Right lobe of liver (tissue), 4 donors: ENCODE measurements at regions not wholly inside any gene's neighbourhood (a gene's known extent, or its start where the extent isn't known, plus 50 kb on each side); places are given as distances from the start of the nearest gene placed in this dataset.

Experiments
- POLR2A ChIP-seq: fragments of 450-650 bp; IDR thresholded peaks from one replicate; pipeline ENCODE4 v1.6.1; 2017; ENCODE audit warnings: antibody characterized with exemption, mild to moderate bottlenecking
- TF ChIP-seq, protein P1 (sequence below), 4 donors: fragments of 200-600 bp in 3 of 4; fragments of 450-650 bp in 1 of 4; IDR thresholded peaks; one replicate each; pipeline versions ENCODE4 v1.5.1 to v1.8.0; 2016 to 2022; ENCODE audit warnings: antibody characterized with exemption in 4 of 4, mild to moderate bottlenecking in 2 of 4
- donor health status: DM: no; HTN: no; CAD: no.
- donor health status: DM: no; HTN: no; CAD: no.
- donor health status: DM: no; HTN: yes; CAD: no.

- TF ChIP-seq, protein P1, sequence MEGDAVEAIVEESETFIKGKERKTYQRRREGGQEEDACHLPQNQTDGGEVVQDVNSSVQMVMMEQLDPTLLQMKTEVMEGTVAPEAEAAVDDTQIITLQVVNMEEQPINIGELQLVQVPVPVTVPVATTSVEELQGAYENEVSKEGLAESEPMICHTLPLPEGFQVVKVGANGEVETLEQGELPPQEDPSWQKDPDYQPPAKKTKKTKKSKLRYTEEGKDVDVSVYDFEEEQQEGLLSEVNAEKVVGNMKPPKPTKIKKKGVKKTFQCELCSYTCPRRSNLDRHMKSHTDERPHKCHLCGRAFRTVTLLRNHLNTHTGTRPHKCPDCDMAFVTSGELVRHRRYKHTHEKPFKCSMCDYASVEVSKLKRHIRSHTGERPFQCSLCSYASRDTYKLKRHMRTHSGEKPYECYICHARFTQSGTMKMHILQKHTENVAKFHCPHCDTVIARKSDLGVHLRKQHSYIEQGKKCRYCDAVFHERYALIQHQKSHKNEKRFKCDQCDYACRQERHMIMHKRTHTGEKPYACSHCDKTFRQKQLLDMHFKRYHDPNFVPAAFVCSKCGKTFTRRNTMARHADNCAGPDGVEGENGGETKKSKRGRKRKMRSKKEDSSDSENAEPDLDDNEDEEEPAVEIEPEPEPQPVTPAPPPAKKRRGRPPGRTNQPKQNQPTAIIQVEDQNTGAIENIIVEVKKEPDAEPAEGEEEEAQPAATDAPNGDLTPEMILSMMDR (IDR thresholded peaks at IDR 0.05), result no peak
- TF ChIP-seq POLR2A, result no peak
Measured at GRCh38 chr1:221343136-221343535, 398.8 kb downstream of the DUSP10 start.
